HUES64 (cell line): ENCODE measurements at regions not wholly inside any gene's neighbourhood (a gene's known extent, or its start where the extent isn't known, plus 50 kb on each side); places are given as distances from the start of the nearest gene placed in this dataset.

Experiments used
- H3K27ac ChIP-seq: 2 replicates; pipeline ENCODE4 v1.7.0; 2013; ENCODE audit warnings: low read depth, low read length, inconsistent platforms
- H3K27me3 ChIP-seq: 2 replicates; pipeline ENCODE4 v1.6.1; 2013; ENCODE audit warnings: mild to moderate bottlenecking, low read length; ENCODE audit not compliant: insufficient read depth
- H3K36me3 ChIP-seq: 2 replicates; pipeline ENCODE4 v1.6.1; 2013; ENCODE audit warnings: mild to moderate bottlenecking, low read length; ENCODE audit not compliant: insufficient read depth
- H3K4me1 ChIP-seq: 2 replicates; pipeline ENCODE4 v1.6.1; 2013; ENCODE audit warnings: mild to moderate bottlenecking, low read length, moderate library complexity; ENCODE audit not compliant: insufficient read depth
- H3K4me3 ChIP-seq: 2 replicates; pipeline ENCODE4 v1.5.1; 2013; ENCODE audit warnings: mild to moderate bottlenecking, low read length, moderate library complexity
- H3K9ac ChIP-seq: 2 replicates; pipeline ENCODE4 v1.6.1; 2013; ENCODE audit warnings: mild to moderate bottlenecking, low read depth, low read length
- H3K9me3 ChIP-seq: 2 replicates; pipeline ENCODE4 v1.6.1; 2013; ENCODE audit warnings: low read depth, low read length; ENCODE audit not compliant: insufficient read depth
- WGBS: fragments of 150-250, 120-280 bp; methylation state at CpG from one replicate; pipeline ENCODE4 v1.1.7; 2013; ENCODE audit warnings: missing lambda C conversion rate; 5-methylcytosine and 5-hydroxymethylcytosine counted together

DNA sequence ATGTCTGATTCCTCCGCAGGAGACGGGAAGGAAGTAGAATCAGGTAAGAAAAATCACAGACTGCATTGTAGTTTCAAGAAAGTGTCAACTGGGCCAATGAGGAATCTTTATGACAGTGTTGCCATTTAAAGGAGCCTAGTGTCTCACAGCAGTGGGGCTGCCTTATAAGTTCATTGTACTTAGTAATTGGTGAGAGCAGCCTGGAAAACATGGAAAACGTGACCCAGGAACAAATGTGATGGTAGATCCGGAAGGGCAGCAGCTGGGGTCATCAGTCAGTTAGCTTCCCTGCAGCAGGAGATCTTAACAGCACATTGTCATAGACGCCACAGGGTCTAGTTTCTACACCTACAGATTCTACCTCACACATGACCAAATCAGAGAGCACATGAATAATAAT, 630.0 kb upstream of the LMO3 start:
- peaks cover 7% of the 10 kb centered on the region for H3K4me1 ChIP-seq
- H3K4me3 ChIP-seq = no peak overlapping the region
- no peaks in the 10 kb centered on the region for H3K27me3 ChIP-seq
- no peak overlapping the region for H3K9ac ChIP-seq
- WGBS = 84% methylated on average over 5 of the region's 5 CpGs
- no peak overlapping the region for H3K27ac ChIP-seq
- H3K9me3 ChIP-seq = no peaks in the 10 kb centered on the region
- no peaks in the 10 kb centered on the region for H3K36me3 ChIP-seq

DNA sequence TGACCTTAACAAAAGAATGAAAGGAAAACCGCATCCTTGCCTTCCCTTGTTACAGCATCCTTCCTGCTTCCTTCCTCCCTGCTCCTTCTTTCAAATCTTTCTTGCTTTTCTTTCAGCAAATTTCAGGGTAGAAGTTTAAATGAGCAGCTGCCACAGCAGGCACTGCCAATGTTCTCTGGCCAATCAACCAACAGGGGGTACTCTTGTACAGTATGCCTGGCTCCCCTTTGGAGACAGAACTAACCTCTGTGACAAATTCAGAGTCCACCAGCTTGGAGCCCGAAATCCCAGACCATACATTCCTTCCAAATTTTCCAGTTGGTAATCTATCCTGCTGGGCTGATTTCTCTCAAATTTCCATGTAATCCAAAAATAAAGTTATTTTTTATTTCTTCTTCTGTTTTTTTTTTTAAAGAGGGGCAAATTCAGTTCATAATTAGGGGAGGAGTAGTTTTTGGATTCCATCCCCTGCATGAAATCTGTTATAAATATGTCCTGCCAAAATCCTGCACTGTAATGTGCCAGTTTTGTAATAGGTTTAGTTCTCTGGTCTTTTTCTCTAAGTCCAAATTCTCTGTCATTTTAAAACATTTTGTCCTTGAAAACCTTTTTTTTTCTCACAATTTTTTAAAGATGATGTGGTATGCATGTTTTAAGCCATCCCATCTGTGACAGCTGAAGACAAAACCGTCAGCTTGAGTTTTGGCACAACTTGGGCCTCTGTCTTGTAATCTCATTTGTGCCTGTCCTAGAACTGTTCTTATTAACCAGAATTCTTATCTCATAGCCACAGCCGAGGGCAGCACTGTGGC, 610.0 kb upstream of the LMO3 start:
- no peaks in the 10 kb centered on the region for H3K9me3 ChIP-seq

DNA sequence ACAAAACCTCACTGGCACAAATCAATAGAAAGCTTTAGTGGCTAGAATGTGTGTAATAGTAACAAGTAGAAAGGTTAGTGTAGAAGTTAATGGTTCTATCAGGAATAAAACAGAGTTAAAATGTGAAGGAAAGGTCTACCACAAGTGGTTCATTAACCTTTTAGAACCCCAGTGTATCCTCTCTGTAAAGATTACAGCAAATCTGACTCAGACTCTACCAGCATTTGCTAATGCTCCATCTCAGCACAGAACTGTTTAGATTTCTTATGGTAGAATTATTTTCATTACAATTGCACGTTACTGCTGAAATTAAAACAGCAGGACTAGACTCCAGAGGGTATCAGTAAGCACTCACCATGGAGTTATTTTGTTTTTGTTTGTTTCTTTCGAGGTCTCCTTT, 609.0 kb upstream of the LMO3 start:
- H3K36me3 ChIP-seq = no peaks in the 10 kb centered on the region
- H3K4me1 ChIP-seq = no peaks in the 10 kb centered on the region
- no peaks in the 10 kb centered on the region for H3K9me3 ChIP-seq
- no peak overlapping the region for H3K27ac ChIP-seq
- no peaks in the 10 kb centered on the region for H3K27me3 ChIP-seq
- WGBS = 50% methylated on average over 2 of the region's 2 CpGs
- no peak overlapping the region for H3K9ac ChIP-seq
- H3K4me3 ChIP-seq = no peak overlapping the region

More for the DNA sequence above, 610.0 kb upstream of the LMO3 start:
- Histone ChIP-seq H3K27me3 (no peaks in the 10 kb centered on the region), H3K36me3 (no peaks in the 10 kb centered on the region), H3K4me1 (no peaks in the 10 kb centered on the region), H3K4me3 (no peak overlapping the region), H3K9ac (no peak overlapping the region), H3K27ac (no peak overlapping the region)
- 88% methylated on average over 4 of the region's 4 CpGs for whole genome bisulfite sequencing

DNA sequence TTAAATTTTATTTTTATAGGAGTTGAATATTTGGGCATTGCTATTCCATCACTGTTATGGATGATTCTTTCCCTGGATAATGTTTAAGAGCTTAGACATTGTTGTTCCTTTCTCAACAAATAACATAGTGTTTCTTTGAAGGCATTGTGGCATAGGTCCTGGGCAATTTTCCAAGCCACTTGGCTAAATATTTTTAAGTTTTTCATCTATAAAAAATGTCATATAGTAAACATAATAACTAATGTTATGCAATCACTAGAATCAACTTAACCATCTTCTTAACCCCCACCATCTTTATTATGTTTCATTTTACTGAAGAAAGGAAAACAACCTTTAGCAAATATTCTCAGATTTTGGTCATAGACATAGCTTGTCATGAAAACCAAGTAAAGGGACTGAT, 600.6 kb upstream of the LMO3 start:
- Histone ChIP-seq H3K27ac (no peak overlapping the region), H3K9ac (no peak overlapping the region), H3K4me1 (peaks cover 7% of the 10 kb centered on the region; the same call in 1 of the 2 replicates), H3K36me3 (no peaks in the 10 kb centered on the region), H3K4me3 (no peak overlapping the region), H3K9me3 (0 out of 2 replicates have a peak, but pooled peaks cover 4% of the 10 kb centered on the region), H3K27me3 (no peaks in the 10 kb centered on the region)

DNA sequence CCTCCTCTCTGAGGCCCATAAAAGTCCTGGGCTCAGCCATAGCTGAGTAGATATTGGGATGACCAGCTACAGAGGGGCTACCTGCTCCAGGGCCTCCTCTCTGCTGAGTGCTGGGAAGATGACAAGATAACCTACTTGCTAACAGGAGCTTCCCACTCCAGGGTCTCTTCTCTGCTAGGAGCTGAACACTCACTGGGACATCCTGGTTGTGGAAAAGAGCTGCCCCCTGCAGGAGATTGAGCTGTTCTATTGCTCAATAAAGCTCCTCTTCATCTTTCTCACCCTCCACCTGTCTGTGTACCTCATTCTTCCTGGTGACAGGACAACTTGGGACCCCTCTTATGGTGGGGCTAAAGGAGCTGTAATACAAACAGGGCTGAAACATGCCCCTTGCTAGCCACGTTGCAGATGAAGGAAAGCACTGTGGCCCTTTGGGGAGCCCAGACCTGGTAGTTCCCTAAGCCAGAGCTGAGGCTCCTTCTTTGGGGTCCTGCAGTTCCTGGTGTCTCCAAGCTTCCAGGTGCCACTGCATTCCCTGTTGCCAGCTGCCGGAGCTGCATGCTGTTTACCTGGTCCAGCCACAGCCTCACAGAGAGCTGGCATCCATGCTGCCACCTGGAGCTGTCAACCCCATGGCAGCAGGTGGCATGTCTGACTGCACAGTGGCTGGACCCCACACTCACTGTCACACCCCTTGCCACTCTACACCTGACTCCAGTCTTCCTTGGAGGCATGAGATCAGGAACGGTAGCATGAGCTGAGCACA, 598.5 kb upstream of the LMO3 start:
- Histone ChIP-seq H3K36me3 (no peaks in the 10 kb centered on the region), H3K4me1 (peaks cover 7% of the 10 kb centered on the region; the same call in 1 of the 2 replicates), H3K9me3 (0 out of 2 replicates have a peak, but pooled peaks cover 4% of the 10 kb centered on the region), H3K27ac (no peak overlapping the region), H3K4me3 (no peak overlapping the region), H3K27me3 (no peaks in the 10 kb centered on the region), H3K9ac (no peak overlapping the region)
- 92% methylated on average over 3 of the region's 3 CpGs for WGBS

DNA sequence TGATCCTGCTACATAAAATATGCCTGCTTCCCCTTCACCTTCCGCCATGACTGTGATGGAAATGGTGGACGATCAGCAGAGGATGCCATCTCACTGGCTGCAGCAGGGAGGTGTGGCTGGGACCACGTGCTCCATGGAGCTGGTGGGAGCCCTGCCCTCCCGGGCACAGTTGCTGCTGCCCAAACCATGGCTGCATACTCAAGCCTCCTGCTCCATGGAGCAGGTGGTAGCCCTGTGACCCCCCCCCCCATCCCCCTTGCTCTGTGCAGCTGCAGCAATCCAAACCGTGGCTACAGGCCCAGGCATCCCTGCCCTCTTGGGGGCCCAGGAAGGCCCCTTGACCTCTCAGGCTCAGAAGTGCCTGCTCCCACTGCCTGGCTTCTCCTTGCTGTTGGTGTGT, 597.5 kb upstream of the LMO3 start:
- Histone ChIP-seq H3K27ac (no peak overlapping the region), H3K9me3 (0 out of 2 replicates have a peak, but pooled peaks cover 4% of the 10 kb centered on the region), H3K4me3 (no peak overlapping the region), H3K36me3 (no peaks in the 10 kb centered on the region), H3K4me1 (peaks cover 7% of the 10 kb centered on the region; the same call in 1 of the 2 replicates), H3K27me3 (no peaks in the 10 kb centered on the region), H3K9ac (no peak overlapping the region)
- WGBS = 93% methylated on average over 5 of the region's 5 CpGs

DNA sequence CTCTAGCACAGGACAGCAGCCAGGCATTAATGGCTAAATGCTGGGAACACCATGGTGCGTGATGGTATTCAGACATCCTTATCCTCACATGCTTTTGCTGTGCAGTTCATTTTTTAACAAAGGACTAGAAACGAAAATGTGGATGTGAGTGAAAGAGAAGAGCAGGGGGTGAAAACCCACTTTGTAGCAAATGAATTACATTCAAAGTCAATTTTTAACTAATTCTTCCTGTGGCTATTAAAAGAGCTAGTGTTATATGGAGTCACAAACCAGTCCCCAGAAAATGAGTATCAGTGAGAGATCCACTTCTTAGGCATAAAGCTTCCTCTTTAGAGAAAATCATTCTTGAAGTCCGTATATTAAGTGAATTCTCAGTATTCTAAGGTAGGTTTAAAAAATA, 592.0 kb upstream of the LMO3 start:
- H3K27me3 ChIP-seq = no peaks in the 10 kb centered on the region
- H3K9ac ChIP-seq = no peak overlapping the region
- no peaks in the 10 kb centered on the region for H3K9me3 ChIP-seq
- no peak overlapping the region for H3K4me3 ChIP-seq
- 85% methylated on average over 1 of the region's 3 CpGs for WGBS
- no peaks in the 10 kb centered on the region for H3K36me3 ChIP-seq
- H3K27ac ChIP-seq = no peak overlapping the region
- H3K4me1 ChIP-seq = no peaks in the 10 kb centered on the region; the same call in 1 of the 2 replicates

DNA sequence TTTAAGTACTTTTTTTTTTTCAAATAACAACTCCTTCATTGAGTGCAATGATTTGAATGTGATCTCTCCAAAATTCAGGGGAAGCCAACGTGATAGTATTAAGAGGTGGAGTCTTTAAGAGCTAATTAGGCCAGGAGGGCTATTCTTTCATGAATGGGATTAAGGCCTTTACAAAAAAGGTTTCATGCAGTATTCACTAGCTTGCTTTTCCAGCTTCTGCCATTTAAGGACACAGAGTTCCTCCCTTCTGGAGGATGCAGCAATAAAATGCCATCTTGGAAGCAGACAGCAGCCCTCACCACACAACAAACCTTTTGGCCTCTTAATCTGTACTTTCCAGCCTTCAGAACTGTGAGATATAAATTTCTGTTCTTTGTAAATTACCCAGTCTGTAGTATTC, 586.8 kb upstream of the LMO3 start:
- Histone ChIP-seq H3K27me3 (no peaks in the 10 kb centered on the region), H3K4me1 (peaks cover 3% of the 10 kb centered on the region; the same call in 1 of the 2 replicates), H3K9me3 (no peaks in the 10 kb centered on the region), H3K27ac (no peak overlapping the region), H3K36me3 (no peaks in the 10 kb centered on the region), H3K4me3 (no peak overlapping the region), H3K9ac (no peak overlapping the region)
- WGBS = 80% methylated on average over 1 of the region's 1 CpG

DNA sequence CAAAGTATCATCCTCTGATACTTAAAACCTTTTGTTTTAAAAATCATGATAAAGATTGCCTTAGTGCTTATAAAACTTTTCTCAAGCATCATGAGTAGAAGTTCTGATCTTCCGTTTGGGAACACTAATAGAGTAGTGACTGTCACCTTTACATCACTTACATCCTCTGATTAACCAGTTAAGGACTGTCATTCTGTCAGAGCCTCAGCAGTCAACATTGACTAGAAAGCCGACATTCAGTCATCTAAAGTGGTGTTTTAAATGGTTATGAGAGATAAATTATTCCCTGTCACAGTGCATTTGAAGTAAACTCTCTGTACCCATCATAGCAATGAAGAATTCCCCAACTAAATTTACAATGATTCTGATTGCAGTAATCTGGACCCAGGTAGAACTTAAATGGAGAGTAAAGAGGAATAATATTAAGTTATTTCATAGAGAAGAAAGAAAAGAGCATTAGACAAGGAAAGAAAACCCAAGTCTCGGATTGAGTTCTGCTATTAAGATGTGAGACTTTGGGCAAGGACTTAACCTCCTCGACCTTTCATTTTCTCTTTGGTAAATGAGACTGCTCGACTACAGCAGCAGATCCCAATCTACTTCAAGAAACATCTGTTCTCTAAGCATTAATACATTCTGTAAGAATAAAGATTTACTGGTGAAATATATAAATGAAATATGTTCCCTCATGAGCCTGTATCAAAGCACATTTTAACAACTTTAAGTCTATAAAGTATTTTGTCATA, 563.9 kb upstream of the LMO3 start:
- H3K27me3 ChIP-seq = no peaks in the 10 kb centered on the region
- no peaks in the 10 kb centered on the region for H3K36me3 ChIP-seq
- WGBS = 85% methylated on average over 5 of the region's 5 CpGs
- H3K9ac ChIP-seq = no peak overlapping the region
- no peak overlapping the region for H3K4me3 ChIP-seq
- no peaks in the 10 kb centered on the region for H3K4me1 ChIP-seq
- no peaks in the 10 kb centered on the region for H3K9me3 ChIP-seq
- H3K27ac ChIP-seq = no peak overlapping the region

DNA sequence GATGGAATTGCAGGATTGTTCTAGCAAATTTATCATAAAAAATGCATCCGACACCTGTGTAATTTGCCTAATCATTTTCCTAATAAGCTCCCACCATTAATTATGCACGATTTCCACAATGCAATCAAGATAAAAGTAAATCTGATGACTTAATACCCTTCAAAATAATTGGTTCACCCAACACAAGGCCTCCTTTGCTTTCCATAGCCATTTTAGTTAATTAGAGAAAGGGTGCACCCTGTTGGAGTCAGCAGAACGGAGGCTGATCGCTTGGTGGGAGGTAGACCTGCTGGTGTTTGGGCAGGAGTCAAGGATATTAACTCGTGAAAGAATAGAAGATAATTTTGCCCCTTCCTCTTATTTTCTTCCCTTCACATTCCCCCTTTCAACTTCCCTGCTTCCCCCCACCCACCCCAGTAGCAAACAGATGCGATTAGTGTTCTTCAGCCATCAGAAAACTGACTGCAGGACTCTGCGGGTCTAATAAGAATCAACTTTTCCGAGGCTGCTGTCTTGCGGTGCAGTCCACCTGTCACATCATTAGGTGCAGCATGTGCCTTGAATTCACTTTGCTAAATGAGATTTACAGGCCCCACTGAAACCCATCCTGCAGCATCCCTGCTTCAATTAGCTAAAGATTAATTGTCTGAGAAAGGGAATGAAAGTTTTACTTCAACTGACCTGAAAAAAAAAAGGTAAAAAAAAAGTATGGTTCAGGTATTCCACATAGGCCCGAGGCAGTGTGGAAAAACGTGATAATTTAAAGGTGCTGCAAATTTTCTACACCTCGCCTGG, 553.7 kb upstream of the LMO3 start:
- 90% methylated on average over 12 of the region's 12 CpGs for WGBS
- H3K4me1 ChIP-seq = no peaks in the 10 kb centered on the region

More for the DNA sequence above, 553.7 kb upstream of the LMO3 start:
- Histone ChIP-seq H3K9me3 (no peaks in the 10 kb centered on the region), H3K4me3 (no peak overlapping the region), H3K27me3 (no peaks in the 10 kb centered on the region), H3K9ac (no peak overlapping the region), H3K36me3 (no peaks in the 10 kb centered on the region), H3K27ac (no peak overlapping the region)
